GM12878 (cell line): ENCODE measurements at regions not wholly inside any gene's neighbourhood (a gene's known extent, or its start where the extent isn't known, plus 50 kb on each side); places are given as distances from the start of the nearest gene placed in this dataset.

Experiments used
- ATAC-seq: fragments of 200-7000 bp; cut with Tn5 transposase; 3 replicates; pipeline ENCODE4 v1.9.1; 2020; ENCODE audit warnings: mild to moderate bottlenecking, moderate library complexity
- BruUV-seq: library from RNA; stranded (reverse); fragments of 400-500 nt; replicated peaks from 2 replicates; lab custom pipeline; 2021; lab: Mats Ljungman, UMichigan
- CTCF ChIA-PET: fragments of 300-600 bp; sonication (Branson Sonifier 250); formaldehyde crosslinking; extraction: SDS; loops from one replicate; lab custom pipeline; 2021; ENCODE audit warnings: inconsistent platforms; lab: Yijun Ruan, JAX
- POLR2A ChIA-PET: fragments of 350-600 bp; formaldehyde crosslinking; extraction: SDS; loops from one replicate; lab custom pipeline; 2021; ENCODE audit warnings: inconsistent platforms; lab: Charles Lee
- RAD21 ChIA-PET: fragments of 300-600 bp; sonication (Branson Sonifier 250); formaldehyde crosslinking; loops from one replicate; lab custom pipeline; 2023; ENCODE audit warnings: antibody characterized with exemption; ENCODE audit not compliant: unreplicated experiment; lab: Charles Lee
- SMC1A ChIA-PET: fragments of 300-600 bp; sonication (Branson Sonifier 250); formaldehyde crosslinking; loops from one replicate; lab custom pipeline; 2023; ENCODE audit not compliant: unreplicated experiment, uncharacterized antibody; lab: Charles Lee
- DNase-seq: peaks from one replicate; pipeline ENCODE4 v3.0.0-alpha.2; 2011; ENCODE audit warnings: low read depth, low spot score
- FAIRE-seq: peaks from 3 replicates; lab custom pipeline; 2011; peaks lifted over from hg19 to GRCh38; lab: Jason Lieb, UNC
- H2AFZ ChIP-seq: 2 replicates; pipeline ENCODE4 v1.6.0; 2011; ENCODE audit warnings: low read depth, low read length, control low read depth; ENCODE audit not compliant: control insufficient read depth
- H3K27ac ChIP-seq: 2 replicates; pipeline ENCODE4 v1.5.1; 2011; ENCODE audit warnings: control low read depth; ENCODE audit not compliant: control insufficient read depth, insufficient read depth
- H3K27me3 ChIP-seq, 2 experiments: replicated peaks in 1 of 2; 2 replicates each; pipeline versions ENCODE4 v1.6.0 to v1.6.1; 2011; ENCODE audit warnings: low read length in 1 of 2; ENCODE audit not compliant: control insufficient read depth in 2 of 2, insufficient read depth in 2 of 2
- H3K36me3 ChIP-seq, 2 experiments: 2 replicates each; pipeline ENCODE4 v1.5.1; 2011; ENCODE audit warnings: low read length in 1 of 2; ENCODE audit not compliant: control insufficient read depth in 2 of 2, insufficient read depth in 2 of 2
- H3K4me1 ChIP-seq: 2 replicates; pipeline ENCODE4 v1.6.1; 2011; ENCODE audit warnings: mild to moderate bottlenecking, low read length, moderate library complexity, mixed read lengths; ENCODE audit not compliant: control insufficient read depth, insufficient read depth
- H3K4me2 ChIP-seq: 2 replicates; pipeline ENCODE4 v1.6.0; 2011; ENCODE audit warnings: control low read depth; ENCODE audit not compliant: control insufficient read depth, insufficient read depth
- H3K4me3 ChIP-seq: fragments of 200-600 bp; sonication (generic); 2 replicates; pipeline ENCODE4 v1.5.1; 2016
- H3K79me2 ChIP-seq: 2 replicates; pipeline ENCODE4 v1.6.0; 2011; ENCODE audit warnings: low read length; ENCODE audit not compliant: control insufficient read depth, insufficient read depth
- H3K9ac ChIP-seq: 2 replicates; pipeline ENCODE4 v1.8.0; 2011; ENCODE audit warnings: low read length, control low read depth, mixed read lengths; ENCODE audit not compliant: control insufficient read depth, insufficient read depth
- H3K9me3 ChIP-seq: replicated peaks from 3 replicates; pipeline ENCODE4 v1.5.1; 2011; ENCODE audit warnings: mild to moderate bottlenecking, low read length; ENCODE audit not compliant: control insufficient read depth, insufficient read depth
- H4K20me1 ChIP-seq: 2 replicates; pipeline ENCODE4 v1.6.0; 2011; ENCODE audit not compliant: control insufficient read depth, insufficient read depth
- BCL11A ChIP-seq: IDR thresholded peaks from 2 replicates; pipeline ENCODE4 v1.6.1; 2011; ENCODE audit warnings: low read depth, low read length
- BMI1 ChIP-seq: fragments of 450-650 bp; IDR thresholded peaks from 2 replicates; pipeline ENCODE4 v1.6.1; 2016; ENCODE audit warnings: mild to moderate bottlenecking, moderate library complexity, borderline replicate concordance
- CEBPB ChIP-seq, 2 experiments: fragments of 150-350 bp in 1 of 2; IDR thresholded peaks; 2 replicates each; pipeline ENCODE4 v1.6.1; 2012 to 2014; ENCODE audit warnings: low read depth in 2 of 2, low read length in 2 of 2, borderline replicate concordance in 1 of 2, inconsistent platforms in 1 of 2
- ETV6 ChIP-seq, 2 experiments: fragments of 450-650 bp in 1 of 2; IDR thresholded peaks in 1 of 2; conservative IDR thresholded peaks in 1 of 2; 2 replicates each; pipeline ENCODE4 v1.6.1; 2014; ENCODE audit warnings: antibody characterized with exemption in 1 of 2, borderline replicate concordance in 1 of 2, low read depth in 1 of 2, mild to moderate bottlenecking in 1 of 2, moderate library complexity in 1 of 2
- EZH2 ChIP-seq: IDR thresholded peaks from 2 replicates; pipeline ENCODE4 v1.6.1; 2012; ENCODE audit warnings: low read depth, mild to moderate bottlenecking, control low read depth, inconsistent platforms, low read length, borderline replicate concordance; ENCODE audit not compliant: control insufficient read depth
- HDAC2 ChIP-seq: fragments of 200-600 bp; sonication (generic); IDR thresholded peaks from 2 replicates; pipeline ENCODE4 v1.6.1; 2017
- HDGF ChIP-seq: fragments of 450-650 bp; IDR thresholded peaks from 2 replicates; pipeline ENCODE4 v1.6.1; 2016; ENCODE audit warnings: antibody characterized with exemption
- KDM1A ChIP-seq: fragments of 200-600 bp; sonication (generic); IDR thresholded peaks from 2 replicates; pipeline ENCODE4 v1.6.1; 2016; ENCODE audit warnings: borderline replicate concordance
- KLF5 ChIP-seq: fragments of 450-650 bp; IDR thresholded peaks from 2 replicates; pipeline ENCODE4 v1.6.1; 2014; ENCODE audit warnings: mild to moderate bottlenecking; ENCODE audit not compliant: partially characterized antibody
- NR2C1 ChIP-seq: fragments of 450-650 bp; IDR thresholded peaks from 2 replicates; pipeline ENCODE4 v1.6.1; 2017; ENCODE audit warnings: antibody characterized with exemption, mild to moderate bottlenecking, moderate library complexity
- POLR2A ChIP-seq: IDR thresholded peaks from 2 replicates; pipeline ENCODE4 v1.6.1; 2011; ENCODE audit warnings: low read depth, mild to moderate bottlenecking, low read length
- POU2F2 ChIP-seq: IDR thresholded peaks from 3 replicates; pipeline ENCODE4 v1.6.1; 2011; ENCODE audit warnings: low read depth, mild to moderate bottlenecking, low read length, borderline replicate concordance
- SIN3A ChIP-seq: IDR thresholded peaks from 2 replicates; pipeline ENCODE4 v1.6.1; 2012; ENCODE audit warnings: low read depth, low read length, improper control_type of control experiment
- SREBF1 ChIP-seq: IDR thresholded peaks from 2 replicates; pipeline ENCODE4 v1.6.1; 2012; ENCODE audit warnings: mild to moderate bottlenecking, low read length
- SRF ChIP-seq, 2 experiments: IDR thresholded peaks; 2 replicates each; pipeline ENCODE4 v1.6.1; 2011; ENCODE audit warnings: low read depth in 2 of 2, low read length in 2 of 2, mild to moderate bottlenecking in 1 of 2, moderate library complexity in 1 of 2
- STAT1 ChIP-seq: fragments of 450-650 bp; conservative IDR thresholded peaks from 2 replicates; pipeline ENCODE4 v1.6.1; 2014; ENCODE audit warnings: antibody characterized with exemption, mild to moderate bottlenecking
- SUPT20H ChIP-seq: IDR thresholded peaks from 2 replicates; pipeline ENCODE4 v1.6.1; 2011; ENCODE audit warnings: low read depth, mild to moderate bottlenecking, low read length, moderate library complexity, borderline replicate concordance; ENCODE audit not compliant: control insufficient read depth
- SUZ12 ChIP-seq: fragments of 200-600 bp; sonication (generic); IDR thresholded peaks from one replicate; pipeline ENCODE4 v1.6.1; 2018; ENCODE audit warnings: antibody characterized with exemption, mild to moderate bottlenecking; ENCODE audit not compliant: unreplicated experiment
- TBL1XR1 ChIP-seq: IDR thresholded peaks from 2 replicates; pipeline ENCODE4 v1.6.1; 2012; ENCODE audit warnings: low read depth, low read length, improper control_type of control experiment
- ZNF217 ChIP-seq: fragments of 450-650 bp; IDR thresholded peaks from 2 replicates; pipeline ENCODE4 v1.6.1; 2017; ENCODE audit warnings: antibody characterized with exemption, mild to moderate bottlenecking
- WGBS: methylation state at CpG from one replicate; pipeline ENCODE4 v1.1.6; 2016; ENCODE audit warnings: low lambda C conversion rate; ENCODE audit not compliant: insufficient replicate concordance, insufficient coverage; ENCODE audit errors: missing lambda C conversion rate; 5-methylcytosine and 5-hydroxymethylcytosine counted together
- in situ Hi-C: fragments of 300-500 bp; cut with MboI; formaldehyde crosslinking; loops from 9 replicates; pipeline ENCODE4 v1.14.3; 2018; ENCODE audit warnings: mixed read lengths
- intact Hi-C: fragments of 100-400 bp; cut with micrococcal nuclease; formaldehyde crosslinking; loops from one replicate; pipeline ENCODE4 v1.14.2; 2022; ENCODE audit not compliant: unreplicated experiment
- TF ChIP-seq, protein P1 (sequence below): fragments of 150-350 bp; IDR thresholded peaks from 2 replicates; pipeline ENCODE4 v1.6.1; 2014; ENCODE audit warnings: mild to moderate bottlenecking, low read depth, low read length
- TF ChIP-seq, protein P2 (sequence below): IDR thresholded peaks from 2 replicates; pipeline ENCODE4 v1.6.1; 2011; ENCODE audit warnings: borderline replicate concordance, low read depth, mild to moderate bottlenecking, moderate library complexity, mixed read lengths, low read length; ENCODE audit not compliant: insufficient read depth; ENCODE audit errors: extremely low read length

DNA sequence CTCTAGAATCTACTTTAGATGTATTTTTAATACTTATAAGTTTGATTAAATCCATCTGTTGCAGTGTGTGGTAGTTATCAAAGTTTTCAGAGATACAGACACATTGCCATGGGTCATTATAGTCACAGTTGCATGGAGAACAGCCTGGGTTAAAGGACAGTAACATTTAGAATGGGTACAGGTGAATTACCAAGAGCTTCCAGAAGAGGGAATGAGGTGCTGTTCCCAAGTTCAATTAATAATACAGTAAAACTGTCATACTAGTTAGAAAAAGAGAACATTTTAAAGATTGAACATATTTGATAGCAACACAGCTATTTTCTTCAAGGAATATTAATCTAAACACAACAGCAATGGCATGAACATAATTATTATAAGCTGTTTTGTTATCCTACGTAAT lies 322.6 kb upstream of the SLC10A2 start (continued):
- no peak for TF ChIP-seq BMI1
- no peak for TF ChIP-seq SUPT20H
- no peak for TF ChIP-seq EZH2
- no peak for TF ChIP-seq TBL1XR1

DNA sequence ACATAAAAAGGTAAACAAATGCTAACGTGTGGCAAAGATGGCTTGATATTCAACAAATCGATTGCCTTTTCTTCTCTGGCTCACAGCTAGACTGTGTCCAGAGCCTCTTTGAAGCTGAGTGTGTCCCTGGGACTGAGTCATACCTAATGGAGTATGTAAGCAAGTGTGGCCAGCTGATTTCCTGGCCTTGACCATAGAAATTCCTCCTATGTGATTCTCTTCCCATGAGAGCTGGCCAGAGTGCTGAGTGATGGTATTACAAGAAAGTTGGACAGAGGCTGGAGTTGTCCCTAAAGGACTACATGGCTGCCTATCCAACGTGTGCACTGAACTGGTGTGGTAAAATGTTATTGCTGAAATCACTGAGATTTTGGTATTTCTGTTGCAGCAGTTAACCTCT lies 320.1 kb upstream of the SLC10A2 start:
- ChIA-PET POLR2A (no interaction called here), CTCF (no interaction called here), SMC1A (no interaction called here), RAD21 (no interaction called here)
- no peaks in the 10 kb centered on the region for H3K4me1 ChIP-seq
- H3K9me3 ChIP-seq: no peaks in the 10 kb centered on the region; the same call in 2 of the 3 replicates
- WGBS: 13% methylated on average over 3 of the region's 3 CpGs
- in situ Hi-C loops: no loop called here
- no peaks in the 10 kb centered on the region for H3K36me3 ChIP-seq
- no peak overlapping the region for H2AFZ ChIP-seq
- BruUV-seq: no TSS peak
- H3K79me2 ChIP-seq: no peaks in the 10 kb centered on the region
- FAIRE-seq: no peak
- intact Hi-C loops: no loop called here
- H3K4me3 ChIP-seq: no peak overlapping the region
- DNase-seq: no peak
- no peak overlapping the region for H3K9ac ChIP-seq
- H3K27ac ChIP-seq: no peak overlapping the region
- TF ChIP-seq KLF5 (no peak), CEBPB (IDR thresholded peaks at IDR 0.05; ENCODE audit: borderline replicate concordance in 1 of 2, low read depth in 2 of 2, low read length in 2 of 2) (no peak), SIN3A (no peak), SUZ12 (no peak), HDGF (no peak), KDM1A (no peak), ETV6 (conservative IDR thresholded peaks at IDR 0.05 in 1 of 2, IDR thresholded peaks at IDR 0.05 in 1 of 2; ENCODE audit: borderline replicate concordance in 1 of 2, low read depth in 1 of 2) (no peak), SREBF1 (no peak), ZNF217 (no peak), STAT1 (no peak), POU2F2 (no peak), NR2C1 (no peak), SRF (IDR thresholded peaks at IDR 0.05; ENCODE audit: low read depth in 2 of 2, low read length in 2 of 2) (no peak), HDAC2 (no peak), POLR2A (no peak), BCL11A (no peak)
- TF ChIP-seq, protein P1, sequence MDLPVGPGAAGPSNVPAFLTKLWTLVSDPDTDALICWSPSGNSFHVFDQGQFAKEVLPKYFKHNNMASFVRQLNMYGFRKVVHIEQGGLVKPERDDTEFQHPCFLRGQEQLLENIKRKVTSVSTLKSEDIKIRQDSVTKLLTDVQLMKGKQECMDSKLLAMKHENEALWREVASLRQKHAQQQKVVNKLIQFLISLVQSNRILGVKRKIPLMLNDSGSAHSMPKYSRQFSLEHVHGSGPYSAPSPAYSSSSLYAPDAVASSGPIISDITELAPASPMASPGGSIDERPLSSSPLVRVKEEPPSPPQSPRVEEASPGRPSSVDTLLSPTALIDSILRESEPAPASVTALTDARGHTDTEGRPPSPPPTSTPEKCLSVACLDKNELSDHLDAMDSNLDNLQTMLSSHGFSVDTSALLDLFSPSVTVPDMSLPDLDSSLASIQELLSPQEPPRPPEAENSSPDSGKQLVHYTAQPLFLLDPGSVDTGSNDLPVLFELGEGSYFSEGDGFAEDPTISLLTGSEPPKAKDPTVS: no peak
- TF ChIP-seq, protein P2, sequence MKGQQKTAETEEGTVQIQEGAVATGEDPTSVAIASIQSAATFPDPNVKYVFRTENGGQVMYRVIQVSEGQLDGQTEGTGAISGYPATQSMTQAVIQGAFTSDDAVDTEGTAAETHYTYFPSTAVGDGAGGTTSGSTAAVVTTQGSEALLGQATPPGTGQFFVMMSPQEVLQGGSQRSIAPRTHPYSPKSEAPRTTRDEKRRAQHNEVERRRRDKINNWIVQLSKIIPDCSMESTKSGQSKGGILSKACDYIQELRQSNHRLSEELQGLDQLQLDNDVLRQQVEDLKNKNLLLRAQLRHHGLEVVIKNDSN: no peak
- no peaks in the 10 kb centered on the region for H4K20me1 ChIP-seq
- no peaks in the 10 kb centered on the region for H3K27me3 ChIP-seq
- ATAC-seq: no peak
- no peak overlapping the region for H3K4me2 ChIP-seq
